Esophagus muscularis mucosa (tissue), 4 donors: ENCODE measurements at regions not wholly inside any gene's neighbourhood (a gene's known extent, or its start where the extent isn't known, plus 50 kb on each side); places are given as distances from the start of the nearest gene placed in this dataset.

Source experiments
- DNase-seq: peaks from one replicate; pipeline ENCODE4 v3.0.0-alpha.2; 2017; ENCODE audit errors: extremely low spot score
- H3K27ac ChIP-seq, 4 donors: fragments of 200-600 bp; sonication (generic); replicated peaks in 1 of 4; 1 replicate in 3 of 4; 2 replicates in 1 of 4; pipeline ENCODE4 v1.5.1; 2016 to 2019; ENCODE audit warnings: mild to moderate bottlenecking in 1 of 4
- H3K27me3 ChIP-seq, 4 donors: fragments of 200-600 bp; sonication (generic); one replicate each; pipeline versions ENCODE4 v1.5.1 to v1.6.0; 2016 to 2019
- H3K36me3 ChIP-seq, 4 donors: fragments of 200-600 bp; sonication (generic); one replicate each; pipeline ENCODE4 v1.5.1; 2016 to 2019
- H3K4me1 ChIP-seq, 4 donors: fragments of 200-600 bp; sonication (generic); one replicate each; pipeline ENCODE4 v1.5.1; 2016 to 2019
- H3K4me3 ChIP-seq, 4 donors: fragments of 200-600 bp; sonication (generic); 1 replicate in 2 of 4; 2 replicates in 2 of 4; pipeline ENCODE4 v1.5.1; 2016 to 2019; ENCODE audit warnings: mild to moderate bottlenecking in 4 of 4, moderate library complexity in 1 of 4
- H3K9me3 ChIP-seq, 4 donors: fragments of 200-600 bp; sonication (generic); 1 replicate in 3 of 4; 2 replicates in 1 of 4; pipeline ENCODE4 v1.5.1; 2016 to 2019
- EP300 ChIP-seq: sonication (generic); formaldehyde crosslinking; IDR thresholded peaks from one replicate; pipeline ENCODE4 v1.6.1; 2017; ENCODE audit warnings: antibody characterized with exemption
- POLR2A ChIP-seq: fragments of 450-650 bp; IDR thresholded peaks from one replicate; pipeline ENCODE4 v1.6.1; 2017; ENCODE audit warnings: antibody characterized with exemption, moderate library complexity, mild to moderate bottlenecking, low read depth
- POLR2AphosphoS5 ChIP-seq, 2 donors: sonication (generic); formaldehyde crosslinking; IDR thresholded peaks; one replicate each; pipeline ENCODE4 v1.6.1; 2017; ENCODE audit warnings: antibody characterized with exemption in 2 of 2
- WGBS: methylation state at CpG from one replicate; pipeline ENCODE4 v1.1.5; 2018; 5-methylcytosine and 5-hydroxymethylcytosine counted together
- intact Hi-C: fragments of 100-400 bp; cut with DNase I; formaldehyde crosslinking; loops from one replicate; pipeline ENCODE4 v1.15.1; 2023
- TF ChIP-seq, protein P1 (sequence below), 3 experiments: fragments of 200-600 bp in 2 of 3; fragments of 450-650 bp in 1 of 3; sonication (generic) in 2 of 3; IDR thresholded peaks; one replicate each; pipeline ENCODE4 v1.5.1; 2017 to 2019; ENCODE audit warnings: antibody characterized with exemption in 3 of 3, mild to moderate bottlenecking in 2 of 3, moderate library complexity in 1 of 3

DNA sequence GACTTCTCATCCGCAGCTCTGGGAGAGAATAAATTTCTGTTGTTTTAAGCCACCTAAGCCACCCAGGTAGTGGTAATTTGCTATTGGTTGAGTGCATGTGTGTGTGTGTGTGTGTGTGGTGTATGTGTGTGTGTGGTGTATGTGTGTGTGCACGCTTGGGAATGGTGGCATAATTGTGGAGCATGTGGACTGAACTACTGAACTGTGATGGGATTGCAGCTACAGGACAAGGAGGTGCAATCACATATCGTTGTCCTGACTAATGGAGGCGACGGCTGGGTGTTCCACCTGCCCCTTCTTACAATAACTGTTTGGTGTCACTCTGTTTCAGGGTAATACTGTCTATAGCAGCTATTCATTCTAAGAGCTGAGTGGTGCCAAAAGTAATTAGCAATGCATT is 448.7 kb upstream of the PFKP start:
- Histone ChIP-seq H3K4me3 (no peak overlapping the region), H3K4me1 (no peaks in the 10 kb centered on the region), H3K27me3 (peaks cover 0 to 13% (median 0%) of the 10 kb centered on the region in 4 donors), H3K27ac (no peak overlapping the region), H3K36me3 (no peaks in the 10 kb centered on the region), H3K9me3 (no peaks in the 10 kb centered on the region)
- intact Hi-C loops = no loop called here
- no peak for DNase-seq
- TF ChIP-seq, protein P1, sequence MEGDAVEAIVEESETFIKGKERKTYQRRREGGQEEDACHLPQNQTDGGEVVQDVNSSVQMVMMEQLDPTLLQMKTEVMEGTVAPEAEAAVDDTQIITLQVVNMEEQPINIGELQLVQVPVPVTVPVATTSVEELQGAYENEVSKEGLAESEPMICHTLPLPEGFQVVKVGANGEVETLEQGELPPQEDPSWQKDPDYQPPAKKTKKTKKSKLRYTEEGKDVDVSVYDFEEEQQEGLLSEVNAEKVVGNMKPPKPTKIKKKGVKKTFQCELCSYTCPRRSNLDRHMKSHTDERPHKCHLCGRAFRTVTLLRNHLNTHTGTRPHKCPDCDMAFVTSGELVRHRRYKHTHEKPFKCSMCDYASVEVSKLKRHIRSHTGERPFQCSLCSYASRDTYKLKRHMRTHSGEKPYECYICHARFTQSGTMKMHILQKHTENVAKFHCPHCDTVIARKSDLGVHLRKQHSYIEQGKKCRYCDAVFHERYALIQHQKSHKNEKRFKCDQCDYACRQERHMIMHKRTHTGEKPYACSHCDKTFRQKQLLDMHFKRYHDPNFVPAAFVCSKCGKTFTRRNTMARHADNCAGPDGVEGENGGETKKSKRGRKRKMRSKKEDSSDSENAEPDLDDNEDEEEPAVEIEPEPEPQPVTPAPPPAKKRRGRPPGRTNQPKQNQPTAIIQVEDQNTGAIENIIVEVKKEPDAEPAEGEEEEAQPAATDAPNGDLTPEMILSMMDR (IDR thresholded peaks at IDR 0.05) = no peak
- TF ChIP-seq POLR2AphosphoS5 (IDR thresholded peaks at IDR 0.05) = no peak
- TF ChIP-seq POLR2A = no peak
- TF ChIP-seq EP300 = no peak
- 70% methylated on average over 5 of the region's 5 CpGs for whole genome bisulfite sequencing

DNA sequence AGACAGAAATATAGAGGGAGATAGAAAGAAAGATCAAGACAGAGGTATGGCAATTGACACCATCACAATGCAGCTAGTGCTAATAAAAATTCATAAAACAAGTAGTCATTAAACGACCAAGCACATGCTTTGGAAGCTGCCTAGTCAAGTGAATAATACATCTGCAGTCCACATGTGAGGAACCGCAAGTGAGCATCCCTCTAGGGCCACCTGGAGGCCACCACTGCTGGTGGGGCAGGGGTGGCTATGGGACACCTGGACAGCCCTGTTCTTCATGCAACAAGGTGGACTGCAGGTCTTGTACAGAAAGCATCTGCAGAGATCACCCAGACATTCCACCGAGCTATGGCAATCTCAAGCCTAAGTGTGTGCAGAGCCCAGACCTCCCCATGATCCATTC is 451.1 kb upstream of the PFKP start:
- DNase-seq = no peak
- H3K27ac ChIP-seq = no peak overlapping the region
- H3K4me1 ChIP-seq = no peaks in the 10 kb centered on the region
- H3K4me3 ChIP-seq = no peak overlapping the region
- no peaks in the 10 kb centered on the region for H3K9me3 ChIP-seq
- intact Hi-C loops = no loop called here
- 80% methylated on average over 2 of the region's 3 CpGs for WGBS
- H3K27me3 ChIP-seq = peaks cover 0 to 8% (median 0%) of the 10 kb centered on the region in 4 donors
- H3K36me3 ChIP-seq = no peaks in the 10 kb centered on the region
- TF ChIP-seq, protein P1 (IDR thresholded peaks at IDR 0.05) = no peak
- no peak for TF ChIP-seq POLR2AphosphoS5 (IDR thresholded peaks at IDR 0.05)
- TF ChIP-seq POLR2A = no peak
- TF ChIP-seq EP300 = no peak

DNA sequence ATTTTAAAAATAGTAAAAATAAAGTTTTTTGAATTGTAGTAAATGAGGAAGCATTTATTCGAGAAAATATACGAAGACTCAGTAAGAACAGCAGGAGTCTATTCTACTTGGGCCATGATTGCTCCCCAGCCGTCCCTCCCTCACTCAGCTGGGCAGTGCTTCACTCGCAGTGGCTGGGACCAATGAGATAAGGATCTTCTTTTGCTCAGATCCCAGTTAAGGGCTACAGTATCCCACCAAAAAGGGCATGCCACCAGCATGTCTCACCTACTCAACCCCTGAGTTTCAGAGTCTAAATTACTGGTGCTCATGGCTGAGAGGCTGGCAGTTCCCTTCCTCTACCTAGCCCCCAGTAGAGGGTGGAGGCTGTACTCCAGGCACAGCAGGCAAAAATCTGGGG is 455.7 kb upstream of the PFKP start:
- Histone ChIP-seq H3K27ac (no peak overlapping the region), H3K27me3 (no peaks in the 10 kb centered on the region), H3K4me1 (no peaks in the 10 kb centered on the region), H3K9me3 (no peaks in the 10 kb centered on the region), H3K4me3 (no peak overlapping the region), H3K36me3 (no peaks in the 10 kb centered on the region)
- TF ChIP-seq, protein P1 (IDR thresholded peaks at IDR 0.05) = no peak
- TF ChIP-seq POLR2AphosphoS5 (IDR thresholded peaks at IDR 0.05) (no peak), POLR2A (no peak), EP300 (no peak)
- WGBS = 85% methylated on average over 4 of the region's 4 CpGs
- no peak for DNase-seq
- intact Hi-C loops = no loop called here

DNA sequence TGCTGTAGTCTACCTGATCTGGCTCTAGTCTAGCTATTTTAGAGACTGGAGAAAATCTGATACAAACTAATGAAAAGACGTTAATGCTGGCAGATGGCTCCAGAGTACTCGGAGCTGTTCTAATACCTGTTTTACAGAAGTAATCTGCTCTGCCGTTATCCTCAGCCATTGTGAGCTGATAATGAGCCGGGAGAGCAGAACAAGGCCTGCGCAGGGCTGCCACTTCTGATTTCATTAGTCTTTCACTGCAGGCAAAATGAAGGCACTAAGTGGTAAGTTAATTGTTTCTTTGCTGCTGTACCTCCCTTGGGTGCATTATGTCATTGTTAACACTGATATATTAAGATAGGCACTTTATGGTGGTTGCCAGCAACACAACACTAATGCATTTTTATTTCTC is 456.4 kb upstream of the PFKP start:
- WGBS = 69% methylated on average over 5 of the region's 5 CpGs
- H3K36me3 ChIP-seq = no peaks in the 10 kb centered on the region
- intact Hi-C loops = no loop called here

More for the DNA sequence above, 456.4 kb upstream of the PFKP start:
- peaks cover 0 to 3% (median 0%) of the 10 kb centered on the region in 4 donors for H3K9me3 ChIP-seq
- no peak for DNase-seq
- TF ChIP-seq, protein P1 (IDR thresholded peaks at IDR 0.05) = no peak
- TF ChIP-seq POLR2AphosphoS5 (IDR thresholded peaks at IDR 0.05) (no peak), EP300 (no peak), POLR2A (no peak)
- no peaks in the 10 kb centered on the region for H3K4me1 ChIP-seq
- H3K27ac ChIP-seq = no peak overlapping the region
- no peak overlapping the region for H3K4me3 ChIP-seq
- no peaks in the 10 kb centered on the region for H3K27me3 ChIP-seq
